Dermis microvascular lymphatic vessel endothelial cell (primary cell): ENCODE measurements at regions not wholly inside any gene's neighbourhood (a gene's known extent, or its start where the extent isn't known, plus 50 kb on each side); places are given as distances from the start of the nearest gene placed in this dataset.

Experiments
- DNase-seq, 2 donors: peaks; one replicate each; pipeline versions ENCODE4 v3.0.0 to v3.0.0-alpha.2; 2010; ENCODE audit warnings: low read depth in 2 of 2

- no peak for DNase-seq
Observed at GRCh38 chr5:111676926-111677415, 80.0 kb downstream of the NREP start.

GRCh38 chr5:111676466-111676865 is 80.5 kb downstream of the NREP start:
- no peak for DNase-seq

- no peak for DNase-seq
Observed at GRCh38 chr5:111675201-111675934, 81.6 kb downstream of the NREP start.

- DNase-seq = no peak
Observed at GRCh38 chr5:111673891-111674626, 82.9 kb downstream of the NREP start.

- no peak for DNase-seq
Observed at GRCh38 chr5:111672099-111672498, 84.9 kb downstream of the NREP start.

- DNase-seq = no peak
Observed at GRCh38 chr5:111670826-111671492, 86.0 kb downstream of the NREP start.

GRCh38 chr5:111668477-111669414 is 88.2 kb downstream of the NREP start:
- no peak for DNase-seq

- no peak for DNase-seq
Observed at GRCh38 chr5:111667128-111667736, 89.8 kb downstream of the NREP start.

GRCh38 chr5:111656580-111656979 is 100.4 kb downstream of the NREP start:
- DNase-seq = no peak

- no peak for DNase-seq
Observed at GRCh38 chr5:111655169-111655924, 101.6 kb downstream of the NREP start.

- no peak for DNase-seq
Observed at GRCh38 chr5:111653408-111653807, 103.6 kb downstream of the NREP start.

GRCh38 chr5:111649516-111649915 is 107.5 kb downstream of the NREP start:
- no peak for DNase-seq

GRCh38 chr5:111645303-111645838 is 111.6 kb downstream of the NREP start:
- no peak for DNase-seq

GRCh38 chr5:111643499-111643898 is 113.5 kb downstream of the NREP start:
- DNase-seq = no peak

GRCh38 chr5:111641533-111642233 is 115.3 kb downstream of the NREP start:
- no peak for DNase-seq

GRCh38 chr5:111639912-111640311 is 117.1 kb downstream of the NREP start:
- no peak for DNase-seq

- DNase-seq = no peak
Observed at GRCh38 chr5:111636736-111637135, 120.3 kb downstream of the NREP start.

GRCh38 chr5:111635916-111636570 is 121.0 kb downstream of the NREP start:
- no peak for DNase-seq
